CD4-positive, alpha-beta T cell treated with Interleukin-21 for 1 hour (primary cell): ENCODE measurements at regions not wholly inside any gene's neighbourhood (a gene's known extent, or its start where the extent isn't known, plus 50 kb on each side); places are given as distances from the start of the nearest gene placed in this dataset.
"Not testable (repeated sequence)": the region's sequence is repeated elsewhere in the genome, so short reads cannot be mapped to it uniquely, and the experiment has no call there.

ENCODE experiments used
- DNase-seq: peaks from one replicate; pipeline ENCODE4 v3.0.0-alpha.2; 2020

- no peak for DNase-seq
Observed at GRCh38 chr1:232379063-232379434, 250.9 kb downstream of the SIPA1L2 start.

- no peak for DNase-seq
Observed at GRCh38 chr1:232378266-232379062, 251.5 kb downstream of the SIPA1L2 start.

GRCh38 chr1:232377494-232377770 is 252.5 kb downstream of the SIPA1L2 start:
- no peak for DNase-seq

- no peak for DNase-seq
Observed at GRCh38 chr1:232376632-232377493, 253.1 kb downstream of the SIPA1L2 start.

GRCh38 chr1:232372841-232373440 is 257.0 kb downstream of the SIPA1L2 start:
- DNase-seq = no peak

- DNase-seq = no peak
Observed at GRCh38 chr1:232372431-232372830, 257.5 kb downstream of the SIPA1L2 start.

GRCh38 chr1:232369451-232370296 is 260.3 kb downstream of the SIPA1L2 start:
- DNase-seq = no peak

- no peak for DNase-seq
Observed at GRCh38 chr1:232368821-232369321, 261.1 kb downstream of the SIPA1L2 start.

GRCh38 chr1:232367293-232367692 is 262.6 kb downstream of the SIPA1L2 start:
- DNase-seq = no peak

GRCh38 chr1:232364654-232365382 is 265.1 kb downstream of the SIPA1L2 start:
- no peak for DNase-seq

- no peak for DNase-seq
Observed at GRCh38 chr1:232363008-232363407, 266.9 kb downstream of the SIPA1L2 start.

- no peak for DNase-seq
Observed at GRCh38 chr1:232357416-232357815, 272.5 kb downstream of the SIPA1L2 start.

GRCh38 chr1:232355162-232356006 is 274.5 kb downstream of the SIPA1L2 start:
- no peak for DNase-seq

GRCh38 chr1:232353001-232353400 is 276.9 kb downstream of the SIPA1L2 start:
- DNase-seq = no peak

GRCh38 chr1:232352366-232352765 is 277.6 kb downstream of the SIPA1L2 start:
- DNase-seq = no peak

GRCh38 chr1:232351335-232351734 is 278.6 kb downstream of the SIPA1L2 start:
- DNase-seq = no peak

- DNase-seq = no peak
Observed at GRCh38 chr1:232346844-232347243, 283.1 kb downstream of the SIPA1L2 start.

GRCh38 chr1:232344791-232345399 is 285.0 kb downstream of the SIPA1L2 start:
- no peak for DNase-seq

GRCh38 chr1:232344186-232344585 is 285.7 kb downstream of the SIPA1L2 start:
- DNase-seq = not testable (repeated sequence)

GRCh38 chr1:232340446-232340845 is 289.5 kb downstream of the SIPA1L2 start:
- no peak for DNase-seq

- no peak for DNase-seq
Observed at GRCh38 chr1:232339073-232339472, 290.9 kb downstream of the SIPA1L2 start.
